DMS53 (cell line): ENCODE measurements at regions not wholly inside any gene's neighbourhood (a gene's known extent, or its start where the extent isn't known, plus 50 kb on each side); places are given as distances from the start of the nearest gene placed in this dataset.
"Not testable (repeated sequence)": the region's sequence is repeated elsewhere in the genome, so short reads cannot be mapped to it uniquely, and the experiment has no call there.

ENCODE experiments used
- DNase-seq: peaks from one replicate; lab custom pipeline; 2025; lab: John Stamatoyannopoulos, UW

GRCh38 chr10:78416031-78417011 is 382.7 kb downstream of the RPS24 start:
- peak; percentile 68 for DNase-seq

- DNase-seq, result no peak
These were observed 384.0 kb downstream of the RPS24 start for GRCh38 chr10:78417425-78418370.

DNA sequence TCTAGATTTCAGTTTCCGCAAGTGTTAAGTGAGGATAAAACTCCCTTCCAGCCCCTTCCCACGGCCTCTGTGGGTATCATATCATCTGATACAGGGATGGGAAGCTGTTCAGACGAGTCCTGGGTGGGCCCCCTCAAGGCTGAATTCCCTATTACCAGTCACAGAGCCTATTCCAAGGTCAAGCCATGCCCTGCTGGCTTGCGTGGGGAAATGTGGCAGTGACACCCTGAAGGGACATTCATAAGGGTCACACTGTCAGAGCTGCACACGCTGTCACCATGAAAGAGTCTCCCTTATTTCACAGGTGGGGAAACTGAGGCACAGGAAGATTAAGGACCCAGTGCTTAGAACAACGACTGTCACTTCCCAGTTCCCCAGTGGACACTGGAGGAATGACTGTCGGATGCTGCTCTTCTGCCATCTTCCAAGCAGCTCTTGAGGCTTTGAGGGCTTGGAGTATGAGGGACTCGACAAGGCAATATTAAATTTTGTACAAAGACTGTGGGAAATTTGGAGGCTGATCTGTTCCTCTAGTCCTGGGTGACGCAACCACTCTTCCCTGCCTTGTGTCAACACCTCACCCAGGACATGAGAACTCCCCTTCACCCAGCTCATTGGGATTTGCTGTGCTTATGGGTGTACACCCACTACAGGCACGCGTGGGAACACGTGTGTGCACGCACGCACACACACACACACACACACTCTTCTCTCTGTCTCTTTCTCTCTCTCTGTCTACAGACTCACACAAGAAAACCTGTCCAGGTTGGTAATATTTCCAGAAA is 386.0 kb downstream of the RPS24 start:
- no peak for DNase-seq

DNA sequence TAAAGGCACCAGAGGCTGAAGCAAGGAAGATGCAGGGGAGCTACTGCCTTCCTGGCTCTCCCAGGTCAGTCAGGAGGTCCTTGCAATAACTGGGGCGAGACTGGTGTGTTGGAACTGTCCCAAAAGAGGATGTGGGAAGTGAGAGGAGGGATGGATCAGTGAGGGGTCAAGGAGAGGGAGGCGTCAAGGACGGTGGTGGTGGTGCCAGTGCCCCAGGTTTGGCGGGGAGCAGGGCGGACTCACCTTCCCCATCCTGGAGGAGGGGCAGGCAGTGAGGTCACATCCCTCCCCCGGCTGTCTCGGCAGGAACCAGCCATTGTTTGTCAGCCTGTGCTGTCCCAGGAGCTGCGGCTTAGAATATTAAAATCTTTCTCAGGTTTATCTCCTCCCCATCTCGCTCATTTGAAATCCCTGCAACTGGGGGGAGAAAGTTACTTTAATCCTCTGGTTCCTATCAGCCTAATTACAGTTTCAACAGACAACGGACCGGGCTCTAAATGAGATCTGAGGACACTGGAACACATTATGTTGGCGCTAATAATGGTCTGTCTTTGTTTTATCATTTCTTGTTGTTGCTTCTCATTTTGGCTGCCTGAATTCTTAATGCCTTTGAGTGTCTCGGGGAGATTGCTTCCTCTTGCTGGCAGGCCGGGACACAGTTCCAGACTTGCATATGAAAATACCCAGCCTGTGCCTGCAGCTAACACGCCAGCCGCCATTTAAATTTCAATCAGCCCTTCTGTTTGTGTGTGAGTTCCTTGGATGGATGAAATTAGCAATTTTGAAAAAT is 387.5 kb downstream of the RPS24 start:
- no peak for DNase-seq

DNA sequence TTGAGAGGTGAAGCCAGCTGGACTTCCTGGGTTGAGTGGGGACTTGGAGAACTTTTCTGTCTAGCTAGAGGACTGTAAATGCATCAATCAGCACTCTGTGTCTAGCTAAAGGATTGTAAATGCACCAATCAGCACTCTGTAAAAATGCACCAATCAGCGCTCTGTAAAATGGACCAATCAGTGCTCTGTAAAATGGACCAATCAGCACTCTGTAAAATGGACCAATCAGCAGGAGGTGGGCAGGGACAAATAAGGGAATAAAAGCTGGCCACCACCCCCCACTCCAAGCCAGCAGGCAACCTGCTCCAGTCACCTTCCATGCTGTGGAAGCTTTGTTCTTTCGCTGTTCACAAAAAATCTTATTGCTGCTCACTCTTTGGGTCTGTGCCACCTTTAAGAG is 390.4 kb downstream of the RPS24 start:
- DNase-seq, result not testable (repeated sequence)

DNA sequence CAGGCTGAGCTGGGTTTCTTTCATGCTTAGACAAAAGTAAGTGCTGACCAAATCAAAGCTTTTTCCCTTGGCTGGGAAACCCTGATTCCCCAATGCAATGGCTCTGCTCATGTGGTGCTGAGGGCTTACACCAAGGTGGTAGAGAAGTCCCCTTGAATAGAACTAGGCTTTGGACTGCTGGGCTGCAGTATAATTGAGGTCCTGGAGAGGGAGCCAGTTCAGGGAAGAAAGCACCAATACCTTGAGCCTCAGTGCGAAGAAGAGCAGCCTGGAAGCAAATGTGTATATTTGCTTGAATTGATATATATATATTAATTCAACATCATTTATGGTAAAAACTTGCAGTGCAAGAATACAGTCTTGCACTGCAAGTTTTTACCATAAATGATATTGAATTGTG is 391.1 kb downstream of the RPS24 start:
- DNase-seq, result peak; percentile 70

DNA sequence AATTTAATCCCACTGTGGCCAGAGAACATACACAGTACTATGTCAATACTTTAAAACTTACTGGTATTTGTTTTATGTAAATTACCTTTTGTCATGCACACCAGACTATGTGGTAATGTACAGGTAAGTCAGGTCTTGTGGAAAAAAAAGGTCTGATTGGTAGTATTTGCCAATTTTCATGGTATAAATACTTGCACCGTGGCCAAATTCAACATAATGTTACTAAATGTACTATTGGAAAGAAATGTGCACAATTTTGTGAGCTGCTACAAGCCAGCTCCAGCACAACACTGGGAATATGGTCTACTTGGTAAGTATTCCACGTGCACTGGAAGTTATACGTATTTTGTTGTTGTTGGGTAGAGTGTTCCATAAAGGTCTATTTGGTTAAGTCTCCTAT is 392.5 kb downstream of the RPS24 start:
- DNase-seq, result no peak

- no peak for DNase-seq
These were observed 393.9 kb downstream of the RPS24 start for GRCh38 chr10:78427497-78428031.

DNA sequence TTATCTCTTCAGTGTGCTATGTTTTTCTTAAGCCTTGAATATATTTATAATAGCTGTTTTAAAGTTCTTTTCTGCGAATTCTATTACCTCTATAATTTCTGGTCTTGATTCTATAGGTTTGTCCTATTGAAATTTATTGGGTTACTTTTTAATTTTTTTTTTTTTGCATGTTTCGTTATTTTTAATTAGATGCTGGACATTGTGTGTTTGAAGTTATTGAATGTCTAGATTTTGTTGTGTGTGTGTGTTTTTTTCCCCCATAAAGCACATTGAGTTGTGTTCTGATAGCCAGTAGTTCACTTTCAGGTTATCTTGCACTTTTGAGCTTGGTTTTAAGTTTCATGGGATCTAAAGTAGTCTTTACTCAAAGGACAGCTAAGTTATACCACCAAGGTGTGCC is 394.9 kb downstream of the RPS24 start:
- no peak for DNase-seq

GRCh38 chr10:78429984-78430383 is 396.3 kb downstream of the RPS24 start:
- no peak for DNase-seq

- peak; percentile 34 for DNase-seq
These were observed 398.9 kb downstream of the RPS24 start for GRCh38 chr10:78432583-78432982.

- no peak for DNase-seq
These were observed 399.5 kb downstream of the RPS24 start for GRCh38 chr10:78433076-78433595.

DNA sequence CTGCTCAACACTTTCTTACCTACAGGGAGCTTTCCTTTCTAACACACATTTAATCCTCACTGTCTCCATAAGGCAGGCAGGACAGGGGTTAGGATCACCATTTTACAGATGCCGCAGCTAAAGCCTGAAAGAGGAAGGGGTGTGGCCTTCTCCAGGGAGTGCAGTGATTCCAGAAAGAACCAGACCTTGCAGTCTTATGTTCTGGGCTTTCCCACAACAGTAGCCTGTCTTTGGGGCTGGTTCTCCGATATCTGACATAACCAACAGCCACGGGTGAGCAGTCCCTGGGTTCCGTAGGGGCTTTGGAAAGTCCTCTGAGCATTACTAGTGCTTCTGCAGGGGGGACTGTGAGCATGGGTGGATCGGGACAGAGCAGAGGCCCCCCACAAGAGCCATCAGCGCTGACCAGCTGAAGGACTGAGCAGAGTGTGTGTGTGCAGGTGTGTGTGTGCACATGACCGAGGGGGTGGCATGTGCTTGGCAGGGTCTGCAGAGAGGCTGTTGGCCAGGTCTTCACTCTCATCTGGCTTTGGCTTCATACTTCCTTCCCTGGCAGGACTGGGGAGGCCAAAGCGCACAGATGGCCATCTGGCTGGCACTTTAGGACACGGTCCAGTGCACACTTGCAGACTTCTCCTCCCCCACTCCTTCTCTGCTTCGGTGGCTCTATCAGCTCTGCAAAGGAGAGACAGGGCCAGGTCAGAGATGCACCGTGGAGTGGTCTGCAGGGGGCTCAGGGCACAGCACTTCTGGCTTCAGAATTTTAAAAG is 400.3 kb downstream of the RPS24 start:
- DNase-seq, result peak; percentile 78

- no peak for DNase-seq
These were observed 401.2 kb downstream of the RPS24 start for GRCh38 chr10:78434886-78435285.

GRCh38 chr10:78435484-78436221 is 402.0 kb downstream of the RPS24 start:
- no peak for DNase-seq

DNA sequence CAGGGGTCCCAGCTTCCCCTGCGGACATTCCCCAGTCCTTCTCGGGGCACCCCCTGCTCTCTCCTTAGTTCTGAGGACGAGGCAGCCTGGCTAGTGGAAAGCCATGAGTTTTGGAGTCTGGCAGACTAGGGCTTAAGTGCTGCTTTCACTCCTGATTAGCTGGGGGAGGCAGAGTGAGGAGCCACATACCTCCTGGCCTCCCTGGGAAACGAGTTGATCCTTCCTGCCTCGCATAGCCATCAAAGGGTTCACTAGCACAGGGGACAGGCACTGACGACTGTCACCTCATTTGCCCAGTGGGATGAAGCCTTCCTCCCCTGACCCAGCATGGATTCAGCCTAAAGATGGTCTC is 402.5 kb downstream of the RPS24 start:
- no peak for DNase-seq

DNA sequence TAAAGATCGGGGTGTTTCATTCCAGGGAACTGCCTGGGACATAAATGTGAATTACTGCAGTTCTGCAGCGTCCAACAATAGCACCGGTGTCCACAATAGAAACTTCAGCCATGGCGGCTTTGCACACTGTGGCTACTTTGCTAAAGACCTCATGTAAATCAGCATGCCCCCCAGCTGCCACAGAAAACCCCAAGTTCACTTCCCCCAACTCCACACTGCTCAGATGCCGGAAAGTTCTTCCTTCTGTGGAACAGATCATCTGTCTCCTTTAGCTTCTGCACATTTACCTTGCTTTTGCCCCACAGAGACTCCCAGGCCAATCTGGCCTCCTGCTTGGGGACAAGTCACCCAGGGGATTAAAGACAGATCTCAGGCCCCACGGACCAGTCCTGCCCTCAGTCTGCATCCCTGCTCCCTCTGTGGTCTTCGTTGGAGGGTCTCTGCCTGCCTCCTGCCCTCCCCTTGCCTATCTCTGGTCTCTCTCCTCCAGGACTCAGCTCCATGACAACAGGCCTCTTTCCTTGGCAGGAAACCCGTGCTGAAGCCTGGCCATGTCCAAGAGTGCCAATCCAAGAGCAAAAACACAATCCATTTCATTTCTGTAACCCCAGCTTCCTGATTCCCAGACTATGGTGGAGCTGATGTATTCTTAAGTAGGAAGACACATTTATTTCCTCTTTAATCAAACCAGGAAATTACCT is 403.2 kb downstream of the RPS24 start:
- no peak for DNase-seq

- no peak for DNase-seq
These were observed 403.7 kb downstream of the RPS24 start for GRCh38 chr10:78437407-78437768.
